Activated T-helper 1 cell treated with Interleukin-2 at 50 U/mL for 16 hours (primary cell): ENCODE measurements at regions not wholly inside any gene's neighbourhood (a gene's known extent, or its start where the extent isn't known, plus 50 kb on each side); places are given as distances from the start of the nearest gene placed in this dataset.
"Not testable (repeated sequence)": the region's sequence is repeated elsewhere in the genome, so short reads cannot be mapped to it uniquely, and the experiment has no call there.

Experiments used
- DNase-seq: peaks from one replicate; pipeline ENCODE4 v3.0.0-alpha.2; 2020; ENCODE audit warnings: low read depth

GRCh38 chr2:42995752-42996422, 203.5 kb upstream of the HAAO start:
- no peak for DNase-seq

- not testable (repeated sequence) for DNase-seq
Observed at GRCh38 chr2:42989283-42990081, 197.1 kb upstream of the HAAO start.

GRCh38 chr2:42988055-42988454, 195.7 kb upstream of the HAAO start:
- DNase-seq = not testable (repeated sequence)

GRCh38 chr2:42987112-42987922, 194.9 kb upstream of the HAAO start:
- no peak for DNase-seq

- no peak for DNase-seq
Observed at GRCh38 chr2:42984617-42985016, 192.2 kb upstream of the HAAO start.

- no peak for DNase-seq
Observed at GRCh38 chr2:42984081-42984480, 191.7 kb upstream of the HAAO start.

GRCh38 chr2:42980764-42981416, 188.5 kb upstream of the HAAO start:
- no peak for DNase-seq

- no peak for DNase-seq
Observed at GRCh38 chr2:42979870-42980763, 187.7 kb upstream of the HAAO start.

GRCh38 chr2:42979416-42979869, 187.1 kb upstream of the HAAO start:
- DNase-seq = no peak

GRCh38 chr2:42978887-42979415, 186.6 kb upstream of the HAAO start:
- DNase-seq = no peak

- no peak for DNase-seq
Observed at GRCh38 chr2:42978175-42978886, 185.9 kb upstream of the HAAO start.

- DNase-seq = no peak
Observed at GRCh38 chr2:42977270-42978174, 185.1 kb upstream of the HAAO start.

- DNase-seq = no peak
Observed at GRCh38 chr2:42976351-42976750, 184.0 kb upstream of the HAAO start.

- DNase-seq = peak; percentile 40
Observed at GRCh38 chr2:42974721-42975717, 182.6 kb upstream of the HAAO start.

- DNase-seq = no peak
Observed at GRCh38 chr2:42974169-42974720, 181.9 kb upstream of the HAAO start.

- no peak for DNase-seq
Observed at GRCh38 chr2:42973726-42974125, 181.3 kb upstream of the HAAO start.

- DNase-seq = not testable (repeated sequence)
Observed at GRCh38 chr2:42972933-42973516, 180.6 kb upstream of the HAAO start.
